ENCODE measurements at regions not wholly inside any gene's neighbourhood (a gene's known extent, or its start where the extent isn't known, plus 50 kb on each side); places are given as distances from the start of the nearest gene placed in this dataset.

- no peak for DNase-seq (ENCODE audit: low read depth, low spot score)
- H3K27me3 ChIP-seq (ENCODE audit: control insufficient read depth, insufficient read depth, low read length) = no peaks in the 10 kb centered on the region
- no TSS peak for BruUV-seq (replicated peaks)
- TF ChIP-seq TCF7L2 (IDR thresholded peaks at IDR 0.05; ENCODE audit: low read depth, low read length) (no peak), REST (IDR thresholded peaks at IDR 0.05; ENCODE audit: insufficient read depth in 1 of 2, low read depth in 2 of 2, low read length in 1 of 2) (no peak), CTCF (IDR thresholded peaks at IDR 0.05) (no peak), SIN3A (IDR thresholded peaks at IDR 0.05; ENCODE audit: borderline replicate concordance, insufficient read depth, low read depth, low read length) (no peak), POLR2AphosphoS5 (IDR thresholded peaks at IDR 0.05; ENCODE audit: low read depth, low read length) (no peak)
- CTCF ChIA-PET = interaction anchor here (0.6 kb wide), 1 partner anchor 818 kb away, joined by 3 read pairs; no protein-coding TSS in a partner anchor
- H3K4me3 ChIP-seq (ENCODE audit: low read depth in 2 of 2, low read length in 2 of 2) = no peak overlapping the region
- ATAC-seq = no peak
- H3K4me1 ChIP-seq (ENCODE audit: control insufficient read depth, insufficient read depth, low read length) = no peaks in the 10 kb centered on the region
- POLR2A ChIA-PET = no interaction called here
- in situ Hi-C loops (cut with HindIII; ENCODE audit: low pct_unique_long_range_greater_than_20kb, low sequenced_read_pairs) = no loop called here
- no peak overlapping the region for H3K27ac ChIP-seq (ENCODE audit: low read length)
- no peaks in the 10 kb centered on the region for H3K36me3 ChIP-seq (ENCODE audit: control insufficient read depth, insufficient read depth, low read length)
- H3K9me3 ChIP-seq (ENCODE audit: control insufficient read depth, insufficient read depth, low read depth, low read length) = no peaks in the 10 kb centered on the region
- intact Hi-C loops (cut with micrococcal nuclease; ENCODE audit: unreplicated experiment) = no loop called here
These were observed 1888.1 kb upstream of the SEL1L start for GRCh38 chr14:83421711-83422110.

- ATAC-seq = no peak
These were observed 1891.5 kb upstream of the SEL1L start for GRCh38 chr14:83425138-83425537.

More at GRCh38 chr14:83425138-83425537, 1891.5 kb upstream of the SEL1L start:
- Histone ChIP-seq H3K9me3 (ENCODE audit: control insufficient read depth, insufficient read depth, low read depth, low read length) (no peaks in the 10 kb centered on the region), H3K36me3 (ENCODE audit: control insufficient read depth, insufficient read depth, low read length) (no peaks in the 10 kb centered on the region), H3K27me3 (ENCODE audit: control insufficient read depth, insufficient read depth, low read length) (no peaks in the 10 kb centered on the region), H3K4me1 (ENCODE audit: control insufficient read depth, insufficient read depth, low read length) (no peaks in the 10 kb centered on the region), H3K4me3 (ENCODE audit: low read depth in 2 of 2, low read length in 2 of 2) (no peak overlapping the region), H3K27ac (ENCODE audit: low read length) (no peak overlapping the region)
- CTCF ChIA-PET = no interaction called here
- BruUV-seq (replicated peaks) = no TSS peak
- in situ Hi-C loops (cut with HindIII; ENCODE audit: low pct_unique_long_range_greater_than_20kb, low sequenced_read_pairs) = no loop called here
- POLR2A ChIA-PET = no interaction called here
- no peak for DNase-seq (ENCODE audit: low read depth, low spot score)
- intact Hi-C loops (cut with micrococcal nuclease; ENCODE audit: unreplicated experiment) = no loop called here
- TF ChIP-seq TCF7L2 (IDR thresholded peaks at IDR 0.05; ENCODE audit: low read depth, low read length) (no peak), SIN3A (IDR thresholded peaks at IDR 0.05; ENCODE audit: borderline replicate concordance, insufficient read depth, low read depth, low read length) (no peak), CTCF (IDR thresholded peaks at IDR 0.05) (no peak), REST (IDR thresholded peaks at IDR 0.05; ENCODE audit: insufficient read depth in 1 of 2, low read depth in 2 of 2, low read length in 1 of 2) (no peak)
